ACHN (cell line): ENCODE measurements at regions not wholly inside any gene's neighbourhood (a gene's known extent, or its start where the extent isn't known, plus 50 kb on each side); places are given as distances from the start of the nearest gene placed in this dataset.

ENCODE experiments used
- DNase-seq: peaks from one replicate; pipeline ENCODE4 v3.0.0-alpha.2; 2015
- in situ Hi-C: cut with HindIII; loops from 2 replicates; pipeline ENCODE4 v1.10.0; 2017; ENCODE audit warnings: low sequenced_read_pairs, low pct_ligation_motif_present, low pct_unique_long_range_greater_than_20kb

- in situ Hi-C loops = no loop called here
- no peak for DNase-seq
These were observed 96.0 kb downstream of the SAMD9 start for GRCh38 chr7:93021748-93022147.

- DNase-seq = no peak
- in situ Hi-C loops = no loop called here
These were observed 99.1 kb downstream of the SAMD9 start for GRCh38 chr7:93018716-93019115.

GRCh38 chr7:93016681-93017381, 100.9 kb downstream of the SAMD9 start:
- in situ Hi-C loops = no loop called here
- DNase-seq = no peak

GRCh38 chr7:93015779-93016481, 101.8 kb downstream of the SAMD9 start:
- no peak for DNase-seq
- in situ Hi-C loops = no loop called here

- in situ Hi-C loops = no loop called here
- no peak for DNase-seq
These were observed 102.5 kb downstream of the SAMD9 start for GRCh38 chr7:93015101-93015778.

GRCh38 chr7:93014410-93014809, 103.4 kb downstream of the SAMD9 start:
- DNase-seq = no peak
- in situ Hi-C loops = no loop called here

GRCh38 chr7:93013446-93014061, 104.2 kb downstream of the SAMD9 start:
- in situ Hi-C loops = no loop called here
- no peak for DNase-seq

GRCh38 chr7:93011351-93012294, 106.2 kb downstream of the SAMD9 start:
- in situ Hi-C loops = no loop called here
- DNase-seq = peak; percentile 39

GRCh38 chr7:93008833-93009232, 108.9 kb downstream of the SAMD9 start:
- DNase-seq = no peak
- in situ Hi-C loops = no loop called here

GRCh38 chr7:93006480-93007095, 111.2 kb downstream of the SAMD9 start:
- in situ Hi-C loops = no loop called here

GRCh38 chr7:93004906-93005305, 112.9 kb downstream of the SAMD9 start:
- DNase-seq = no peak
- in situ Hi-C loops = no loop called here

More at GRCh38 chr7:93006480-93007095, 111.2 kb downstream of the SAMD9 start:
- DNase-seq = no peak

- in situ Hi-C loops = no loop called here
- no peak for DNase-seq
These were observed 120.1 kb downstream of the SAMD9 start for GRCh38 chr7:92997719-92998118.

GRCh38 chr7:92997152-92997551, 120.6 kb downstream of the SAMD9 start:
- DNase-seq = no peak
- in situ Hi-C loops = no loop called here

- in situ Hi-C loops = no loop called here
- DNase-seq = no peak
These were observed 122.9 kb downstream of the SAMD9 start for GRCh38 chr7:92994901-92995300.

- DNase-seq = no peak
- in situ Hi-C loops = no loop called here
These were observed 124.8 kb downstream of the SAMD9 start for GRCh38 chr7:92992932-92993331.

- in situ Hi-C loops = no loop called here
- no peak for DNase-seq
These were observed 125.3 kb downstream of the SAMD9 start for GRCh38 chr7:92992483-92992882.

GRCh38 chr7:92991190-92991589, 126.6 kb downstream of the SAMD9 start:
- DNase-seq = no peak
- in situ Hi-C loops = no loop called here
